ENCODE measurements at regions not wholly inside any gene's neighbourhood (a gene's known extent, or its start where the extent isn't known, plus 50 kb on each side); places are given as distances from the start of the nearest gene placed in this dataset.

DNA sequence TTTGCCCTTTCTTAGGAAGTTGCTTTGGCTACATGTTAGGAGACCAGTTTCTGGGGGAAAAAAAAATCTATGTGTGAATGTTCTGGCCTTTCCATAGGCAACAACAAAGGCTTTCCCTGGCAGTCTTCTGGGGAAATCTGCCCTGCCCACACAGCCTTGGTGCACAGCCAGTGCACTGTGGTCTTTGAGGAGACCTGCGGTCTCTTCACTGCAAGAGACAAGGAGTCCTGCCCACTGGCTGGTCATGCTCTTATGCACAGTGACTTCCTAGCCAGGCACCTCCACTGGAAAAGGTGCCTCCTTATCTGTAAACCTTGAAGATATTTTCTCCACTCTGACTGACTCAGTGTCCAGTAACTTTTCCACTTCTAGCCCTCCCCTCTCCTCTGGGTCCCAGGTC lies 155.1 kb downstream of the SUCLA2 start:
- Mint-ChIP-seq H3K4me1 (no peaks in the 10 kb centered on the region), H3K4me3 (no peak overlapping the region), H3K36me3 (ENCODE audit: insufficient read depth) (no peaks in the 10 kb centered on the region), H3K27me3 (peaks cover 32% of the 10 kb centered on the region), H3K27ac (ENCODE audit: low read depth) (no peak overlapping the region), H3K9me3 (peaks cover 5% of the 10 kb centered on the region)
- ATAC-seq (replicated peaks; ENCODE audit: extremely low read depth, poor library complexity, severe bottlenecking) (no peak), DNase-seq (ENCODE audit: low spot score in 2 of 2) (no peak)

DNA sequence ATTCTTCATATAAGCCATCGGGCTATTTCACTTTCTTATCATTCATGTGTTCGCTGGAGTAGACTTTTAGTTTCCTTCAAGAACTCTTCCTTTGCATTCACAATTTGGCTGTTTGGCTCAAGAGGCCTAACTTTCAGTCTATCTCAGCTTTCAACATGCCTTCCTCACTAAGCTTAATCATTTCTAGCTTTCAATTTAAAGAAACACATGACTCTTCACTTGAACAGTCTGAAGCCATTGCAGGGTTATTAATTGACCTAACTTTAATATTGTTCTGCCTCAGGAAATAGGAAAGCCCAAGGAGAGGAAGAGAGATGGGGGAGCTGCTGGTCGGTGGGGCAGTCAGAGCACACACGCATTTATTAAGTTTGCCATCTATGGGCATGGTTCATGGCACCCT lies 158.1 kb downstream of the SUCLA2 start:
- ATAC-seq (replicated peaks; ENCODE audit: extremely low read depth, poor library complexity, severe bottlenecking) = no peak
- H3K4me1 Mint-ChIP-seq = no peaks in the 10 kb centered on the region
- H3K27ac Mint-ChIP-seq (ENCODE audit: low read depth) = no peak overlapping the region
- H3K36me3 Mint-ChIP-seq (ENCODE audit: insufficient read depth) = no peaks in the 10 kb centered on the region
- DNase-seq (ENCODE audit: low spot score in 2 of 2) = no peak
- no peaks in the 10 kb centered on the region for H3K9me3 Mint-ChIP-seq
- no peak overlapping the region for H3K4me3 Mint-ChIP-seq
- H3K27me3 Mint-ChIP-seq = peaks cover 3% of the 10 kb centered on the region

DNA sequence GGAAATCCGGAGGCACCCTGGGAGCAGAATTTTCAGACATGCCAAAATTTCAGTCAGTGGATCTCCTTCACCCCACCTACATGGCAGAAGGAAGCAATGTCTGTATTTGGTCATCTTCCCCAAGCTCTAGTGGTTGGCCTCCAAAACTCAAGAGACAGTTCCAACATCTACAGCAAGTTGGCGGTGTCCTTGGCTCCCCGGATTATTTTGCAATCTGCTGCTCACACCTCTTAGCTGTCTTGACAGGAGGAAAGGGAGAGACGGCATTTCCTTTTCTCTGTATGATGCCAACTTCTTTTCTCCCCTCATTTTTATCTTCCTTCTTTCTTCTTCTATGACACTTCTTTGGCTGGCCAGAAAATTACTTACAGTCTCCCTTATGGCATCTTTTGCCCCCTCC lies 159.9 kb downstream of the SUCLA2 start:
- H3K27ac Mint-ChIP-seq (ENCODE audit: low read depth) = no peak overlapping the region

GRCh38 chr13:47837906-47838305 lies 163.2 kb downstream of the SUCLA2 start:
- DNase-seq (ENCODE audit: low spot score in 2 of 2) (no peak), ATAC-seq (replicated peaks; ENCODE audit: extremely low read depth, poor library complexity, severe bottlenecking) (no peak)
- no peaks in the 10 kb centered on the region for H3K9me3 Mint-ChIP-seq
- no peaks in the 10 kb centered on the region for H3K4me1 Mint-ChIP-seq
- H3K36me3 Mint-ChIP-seq (ENCODE audit: insufficient read depth) = no peaks in the 10 kb centered on the region
- no peaks in the 10 kb centered on the region for H3K27me3 Mint-ChIP-seq
- H3K27ac Mint-ChIP-seq (ENCODE audit: low read depth) = no peak overlapping the region
- no peak overlapping the region for H3K4me3 Mint-ChIP-seq

More for the DNA sequence above, 159.9 kb downstream of the SUCLA2 start:
- H3K9me3 Mint-ChIP-seq = no peaks in the 10 kb centered on the region
- ATAC-seq (replicated peaks; ENCODE audit: extremely low read depth, poor library complexity, severe bottlenecking) (no peak), DNase-seq (ENCODE audit: low spot score in 2 of 2) (no peak)
- no peaks in the 10 kb centered on the region for H3K27me3 Mint-ChIP-seq
- H3K4me1 Mint-ChIP-seq = no peaks in the 10 kb centered on the region
- no peak overlapping the region for H3K4me3 Mint-ChIP-seq
- H3K36me3 Mint-ChIP-seq (ENCODE audit: insufficient read depth) = no peaks in the 10 kb centered on the region

DNA sequence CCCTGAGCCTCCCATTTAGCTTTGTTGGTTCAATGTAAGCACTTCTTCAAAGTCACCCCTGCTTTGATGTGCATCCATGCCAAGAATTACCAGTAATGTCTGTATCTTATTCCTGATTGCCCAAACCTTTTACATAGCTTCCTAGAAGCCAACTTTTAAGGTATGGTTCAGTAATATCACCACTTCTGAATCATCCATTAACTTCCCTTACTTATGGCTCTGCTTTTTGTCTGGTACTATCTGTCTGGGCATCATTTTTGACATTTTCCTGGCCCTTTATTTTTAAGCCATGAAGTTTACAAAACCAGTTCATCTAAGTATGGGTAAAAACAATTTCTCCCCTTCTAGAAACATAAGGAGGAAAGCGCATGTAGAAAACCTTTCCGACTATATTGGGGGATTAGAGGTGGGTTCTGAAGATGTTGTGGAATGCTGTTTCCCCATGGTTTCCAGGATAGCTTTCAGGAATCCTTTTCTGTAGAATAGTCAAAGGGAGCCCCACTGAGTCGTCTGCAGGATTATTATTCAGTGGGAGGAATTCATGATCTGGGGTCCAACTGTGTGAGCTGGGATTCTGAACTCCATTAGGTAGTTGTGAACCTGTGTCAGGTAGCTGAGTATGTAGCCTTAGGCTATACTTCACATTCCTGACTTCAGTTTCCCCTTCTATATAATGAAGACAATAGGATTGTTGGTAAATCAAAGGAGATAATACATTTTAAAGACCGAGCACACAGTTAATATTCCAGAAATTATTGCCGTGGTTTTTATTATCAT lies 163.8 kb downstream of the SUCLA2 start:
- no peaks in the 10 kb centered on the region for H3K9me3 Mint-ChIP-seq
- DNase-seq (ENCODE audit: low spot score in 2 of 2) (no peak), ATAC-seq (replicated peaks; ENCODE audit: extremely low read depth, poor library complexity, severe bottlenecking) (no peak)
- H3K36me3 Mint-ChIP-seq (ENCODE audit: insufficient read depth) = no peaks in the 10 kb centered on the region
- no peaks in the 10 kb centered on the region for H3K4me1 Mint-ChIP-seq
- no peak overlapping the region for H3K27ac Mint-ChIP-seq (ENCODE audit: low read depth)
- no peaks in the 10 kb centered on the region for H3K27me3 Mint-ChIP-seq
- H3K4me3 Mint-ChIP-seq = no peak overlapping the region

- Mint-ChIP-seq H3K27ac (ENCODE audit: low read depth) (no peak overlapping the region), H3K36me3 (ENCODE audit: insufficient read depth) (no peaks in the 10 kb centered on the region), H3K4me1 (no peaks in the 10 kb centered on the region), H3K9me3 (no peaks in the 10 kb centered on the region), H3K4me3 (no peak overlapping the region), H3K27me3 (no peaks in the 10 kb centered on the region)
- ATAC-seq (replicated peaks; ENCODE audit: extremely low read depth, poor library complexity, severe bottlenecking) (no peak), DNase-seq (ENCODE audit: low spot score in 2 of 2) (no peak)
Measured at GRCh38 chr13:47835470-47836228, 165.4 kb downstream of the SUCLA2 start.

DNA sequence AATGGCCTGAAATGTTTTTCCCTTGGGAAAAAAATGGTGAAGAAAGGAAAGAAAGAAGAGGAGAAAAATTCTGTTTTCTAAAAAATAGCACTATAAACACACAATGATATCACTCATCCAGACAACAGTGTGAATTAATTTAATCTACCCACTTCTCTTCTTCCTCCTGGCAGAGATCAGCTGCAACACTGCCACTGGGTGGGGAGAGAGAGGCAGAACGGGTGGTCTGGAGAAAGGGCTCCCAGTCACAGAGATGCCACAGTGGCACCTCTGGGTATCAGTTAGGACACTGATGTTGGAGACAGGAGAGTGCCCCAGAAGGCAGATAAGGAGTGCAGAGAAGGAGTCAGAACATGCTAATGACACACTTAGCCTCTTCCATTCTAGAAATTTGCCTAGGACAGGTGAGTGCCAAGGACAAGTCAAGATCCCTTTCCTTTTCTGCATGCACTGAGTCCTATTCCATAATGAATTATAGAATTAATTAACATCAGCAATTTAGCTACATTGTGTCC lies 168.6 kb downstream of the SUCLA2 start:
- H3K4me3 Mint-ChIP-seq = no peak overlapping the region
- no peaks in the 10 kb centered on the region for H3K36me3 Mint-ChIP-seq (ENCODE audit: insufficient read depth)
- DNase-seq (ENCODE audit: low spot score in 2 of 2) = no peak
- H3K27ac Mint-ChIP-seq (ENCODE audit: low read depth) = no peak overlapping the region
- no peak for ATAC-seq (replicated peaks; ENCODE audit: extremely low read depth, poor library complexity, severe bottlenecking)
- H3K27me3 Mint-ChIP-seq = no peaks in the 10 kb centered on the region
- no peaks in the 10 kb centered on the region for H3K4me1 Mint-ChIP-seq
- H3K9me3 Mint-ChIP-seq = no peaks in the 10 kb centered on the region

GRCh38 chr13:47831265-47831664 lies 169.8 kb downstream of the SUCLA2 start:
- Mint-ChIP-seq H3K9me3 (no peaks in the 10 kb centered on the region), H3K4me1 (no peaks in the 10 kb centered on the region), H3K27ac (ENCODE audit: low read depth) (no peak overlapping the region), H3K27me3 (no peaks in the 10 kb centered on the region), H3K4me3 (no peak overlapping the region), H3K36me3 (ENCODE audit: insufficient read depth) (no peaks in the 10 kb centered on the region)
- ATAC-seq (replicated peaks; ENCODE audit: extremely low read depth, poor library complexity, severe bottlenecking) = no peak
- DNase-seq (ENCODE audit: low spot score in 2 of 2) = no peak

DNA sequence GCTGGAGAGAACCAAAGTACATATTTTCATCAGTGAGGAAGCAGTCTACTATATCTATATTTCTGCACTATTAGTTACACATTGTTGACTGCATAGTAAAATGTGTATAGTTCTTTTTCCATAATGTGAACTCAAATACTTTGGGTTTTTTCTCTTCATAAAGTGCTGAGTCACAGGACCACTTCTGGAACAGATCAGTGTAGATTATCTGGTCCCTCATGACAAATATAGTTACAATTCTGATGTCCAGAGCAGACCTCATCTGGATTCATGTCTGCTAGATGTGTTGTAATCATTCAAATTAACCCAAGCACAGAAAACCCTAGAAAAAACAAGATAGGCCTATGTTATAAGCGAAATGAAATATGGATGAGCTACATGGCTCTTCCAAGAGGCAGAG lies 171.4 kb downstream of the SUCLA2 start:
- no peaks in the 10 kb centered on the region for H3K36me3 Mint-ChIP-seq (ENCODE audit: insufficient read depth)
- no peaks in the 10 kb centered on the region for H3K27me3 Mint-ChIP-seq
- no peak for ATAC-seq (replicated peaks; ENCODE audit: extremely low read depth, poor library complexity, severe bottlenecking)
- no peak for DNase-seq (ENCODE audit: low spot score in 2 of 2)
- no peak overlapping the region for H3K27ac Mint-ChIP-seq (ENCODE audit: low read depth)
- peaks cover 6% of the 10 kb centered on the region for H3K9me3 Mint-ChIP-seq
- H3K4me1 Mint-ChIP-seq = no peaks in the 10 kb centered on the region
- H3K4me3 Mint-ChIP-seq = no peak overlapping the region

GRCh38 chr13:47826471-47826870 lies 174.6 kb downstream of the SUCLA2 start:
- peaks cover 19% of the 10 kb centered on the region for H3K27me3 Mint-ChIP-seq
- H3K4me1 Mint-ChIP-seq = no peaks in the 10 kb centered on the region
- no peak overlapping the region for H3K27ac Mint-ChIP-seq (ENCODE audit: low read depth)
- no peak for DNase-seq (ENCODE audit: low spot score in 2 of 2)
- ATAC-seq (replicated peaks; ENCODE audit: extremely low read depth, poor library complexity, severe bottlenecking) = no peak
- no peak overlapping the region for H3K4me3 Mint-ChIP-seq
- H3K36me3 Mint-ChIP-seq (ENCODE audit: insufficient read depth) = no peaks in the 10 kb centered on the region
- H3K9me3 Mint-ChIP-seq = peaks cover 6% of the 10 kb centered on the region

DNA sequence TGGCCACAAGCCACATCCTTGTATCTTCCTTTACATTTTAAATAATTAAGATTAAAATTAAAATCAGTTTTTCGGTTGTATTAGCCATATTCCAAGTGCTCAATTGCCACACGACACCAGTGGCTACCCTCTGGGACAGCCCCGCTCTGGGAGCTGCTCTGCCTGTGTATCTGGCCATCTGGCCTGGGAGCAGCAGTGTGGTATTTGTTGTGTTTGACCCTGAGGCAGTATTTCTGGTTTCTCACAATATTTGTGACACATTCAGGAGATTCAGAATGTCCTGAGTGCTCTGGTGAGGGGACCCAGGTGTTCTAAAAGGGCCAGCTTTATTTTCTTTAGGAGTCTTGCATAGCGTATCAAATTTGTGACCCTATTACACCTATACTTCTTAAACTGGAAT lies 179.0 kb downstream of the SUCLA2 start:
- peaks cover 19% of the 10 kb centered on the region for H3K27me3 Mint-ChIP-seq
- DNase-seq (ENCODE audit: low spot score in 2 of 2) = no peak
- no peaks in the 10 kb centered on the region for H3K36me3 Mint-ChIP-seq (ENCODE audit: insufficient read depth)
- H3K27ac Mint-ChIP-seq (ENCODE audit: low read depth) = no peak overlapping the region
- no peak overlapping the region for H3K4me3 Mint-ChIP-seq
- H3K4me1 Mint-ChIP-seq = no peaks in the 10 kb centered on the region
- ATAC-seq (replicated peaks; ENCODE audit: extremely low read depth, poor library complexity, severe bottlenecking) = no peak
- H3K9me3 Mint-ChIP-seq = peaks cover 6% of the 10 kb centered on the region

DNA sequence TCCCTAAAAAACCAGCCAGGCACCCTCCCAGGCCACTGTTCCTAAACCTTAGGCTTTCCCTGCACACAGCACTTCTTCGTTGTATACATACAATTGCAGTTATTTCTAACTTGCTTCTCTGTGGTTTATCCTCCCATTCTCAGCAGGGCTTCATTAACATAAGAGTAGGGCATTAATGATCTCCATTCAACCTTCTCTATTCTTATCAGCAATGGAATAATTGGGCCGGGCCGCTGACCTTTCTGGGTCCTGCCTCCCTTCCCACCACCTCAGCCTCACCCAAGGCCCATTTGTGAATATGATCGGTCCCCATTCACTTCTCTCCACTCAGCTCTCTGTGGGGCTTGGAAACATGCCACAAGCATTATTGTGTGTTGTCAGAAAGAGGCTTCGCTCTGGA lies 184.2 kb downstream of the SUCLA2 start:
- DNase-seq (ENCODE audit: low spot score in 2 of 2) (no peak), ATAC-seq (replicated peaks; ENCODE audit: extremely low read depth, poor library complexity, severe bottlenecking) (no peak)
- Mint-ChIP-seq H3K27ac (ENCODE audit: low read depth) (no peak overlapping the region), H3K4me1 (no peaks in the 10 kb centered on the region), H3K27me3 (no peaks in the 10 kb centered on the region), H3K9me3 (no peaks in the 10 kb centered on the region), H3K4me3 (no peak overlapping the region), H3K36me3 (ENCODE audit: insufficient read depth) (peaks cover 2% of the 10 kb centered on the region)

GRCh38 chr13:47813718-47814117 lies 187.4 kb downstream of the SUCLA2 start:
- H3K36me3 Mint-ChIP-seq (ENCODE audit: insufficient read depth) = peaks cover 2% of the 10 kb centered on the region
- no peaks in the 10 kb centered on the region for H3K4me1 Mint-ChIP-seq
- no peak for DNase-seq (ENCODE audit: low spot score in 2 of 2)
- no peak for ATAC-seq (replicated peaks; ENCODE audit: extremely low read depth, poor library complexity, severe bottlenecking)
- no peak overlapping the region for H3K4me3 Mint-ChIP-seq
- no peak overlapping the region for H3K27ac Mint-ChIP-seq (ENCODE audit: low read depth)
- no peaks in the 10 kb centered on the region for H3K9me3 Mint-ChIP-seq
- H3K27me3 Mint-ChIP-seq = no peaks in the 10 kb centered on the region

Measured in central memory CD8-positive, alpha-beta T cell (primary cell).